ENCODE measurements at regions not wholly inside any gene's neighbourhood (a gene's known extent, or its start where the extent isn't known, plus 50 kb on each side); places are given as distances from the start of the nearest gene placed in this dataset.
"Not testable (repeated sequence)": the region's sequence is repeated elsewhere in the genome, so short reads cannot be mapped to it uniquely, and the experiment has no call there.

DNA sequence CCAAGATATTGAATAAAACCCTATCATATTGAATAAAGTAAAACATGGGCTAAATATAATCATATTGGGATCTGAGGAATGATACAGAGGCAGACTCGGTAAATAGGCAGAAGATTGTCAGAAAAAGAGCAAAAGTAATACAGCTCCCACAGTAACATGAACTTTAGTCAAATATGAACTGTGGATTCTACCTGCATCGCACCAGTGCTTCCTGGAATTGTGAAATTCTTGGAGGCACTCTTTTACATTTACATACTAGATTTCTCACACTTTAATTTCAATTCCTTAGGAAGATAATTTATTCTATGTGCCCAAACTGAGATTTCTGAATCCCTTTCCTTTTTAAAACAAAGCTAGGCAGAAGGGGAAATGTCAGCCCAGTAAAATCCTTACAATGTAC lies 325.1 kb upstream of the SLC39A10 start:
- Histone ChIP-seq H3K4me3 (ENCODE audit: low read depth, low read length) (no peak overlapping the region), H3K27ac (no peak overlapping the region), H3K9me3 (ENCODE audit: severe bottlenecking) (no peaks in the 10 kb centered on the region), H3K27me3 (ENCODE audit: insufficient read depth, low read depth, severe bottlenecking) (no peaks in the 10 kb centered on the region), H3K36me3 (no peaks in the 10 kb centered on the region)
- TF ChIP-seq, protein P1, sequence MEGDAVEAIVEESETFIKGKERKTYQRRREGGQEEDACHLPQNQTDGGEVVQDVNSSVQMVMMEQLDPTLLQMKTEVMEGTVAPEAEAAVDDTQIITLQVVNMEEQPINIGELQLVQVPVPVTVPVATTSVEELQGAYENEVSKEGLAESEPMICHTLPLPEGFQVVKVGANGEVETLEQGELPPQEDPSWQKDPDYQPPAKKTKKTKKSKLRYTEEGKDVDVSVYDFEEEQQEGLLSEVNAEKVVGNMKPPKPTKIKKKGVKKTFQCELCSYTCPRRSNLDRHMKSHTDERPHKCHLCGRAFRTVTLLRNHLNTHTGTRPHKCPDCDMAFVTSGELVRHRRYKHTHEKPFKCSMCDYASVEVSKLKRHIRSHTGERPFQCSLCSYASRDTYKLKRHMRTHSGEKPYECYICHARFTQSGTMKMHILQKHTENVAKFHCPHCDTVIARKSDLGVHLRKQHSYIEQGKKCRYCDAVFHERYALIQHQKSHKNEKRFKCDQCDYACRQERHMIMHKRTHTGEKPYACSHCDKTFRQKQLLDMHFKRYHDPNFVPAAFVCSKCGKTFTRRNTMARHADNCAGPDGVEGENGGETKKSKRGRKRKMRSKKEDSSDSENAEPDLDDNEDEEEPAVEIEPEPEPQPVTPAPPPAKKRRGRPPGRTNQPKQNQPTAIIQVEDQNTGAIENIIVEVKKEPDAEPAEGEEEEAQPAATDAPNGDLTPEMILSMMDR (IDR thresholded peaks at IDR 0.05; ENCODE audit: low read depth, low read length), result no peak
- DNase-seq, result no peak

DNA sequence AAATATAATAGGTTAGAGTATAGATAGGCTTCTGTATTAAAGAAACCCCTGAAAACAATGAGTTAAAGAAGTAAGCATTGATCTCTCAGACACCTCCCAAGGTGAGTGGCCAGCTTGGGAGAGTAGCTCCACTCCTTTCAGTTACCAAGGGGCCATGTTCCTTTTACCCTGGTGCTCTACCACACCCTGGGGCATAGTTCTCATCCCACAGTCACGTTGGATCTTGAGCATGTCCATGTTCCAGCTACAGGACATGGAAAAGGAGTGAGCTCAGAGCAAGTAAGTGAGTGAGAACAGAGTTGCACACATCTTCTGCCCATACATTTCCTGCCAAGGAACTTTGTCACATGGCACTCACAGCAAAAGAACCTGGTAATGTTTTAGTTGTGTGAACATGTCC lies 325.9 kb upstream of the SLC39A10 start:
- Histone ChIP-seq H3K27ac (no peak overlapping the region), H3K9me3 (ENCODE audit: severe bottlenecking) (no peaks in the 10 kb centered on the region), H3K4me3 (ENCODE audit: low read depth, low read length) (no peak overlapping the region), H3K27me3 (ENCODE audit: insufficient read depth, low read depth, severe bottlenecking) (no peaks in the 10 kb centered on the region), H3K36me3 (no peaks in the 10 kb centered on the region)
- TF ChIP-seq, protein P1 (IDR thresholded peaks at IDR 0.05; ENCODE audit: low read depth, low read length), result no peak
- no peak for DNase-seq

DNA sequence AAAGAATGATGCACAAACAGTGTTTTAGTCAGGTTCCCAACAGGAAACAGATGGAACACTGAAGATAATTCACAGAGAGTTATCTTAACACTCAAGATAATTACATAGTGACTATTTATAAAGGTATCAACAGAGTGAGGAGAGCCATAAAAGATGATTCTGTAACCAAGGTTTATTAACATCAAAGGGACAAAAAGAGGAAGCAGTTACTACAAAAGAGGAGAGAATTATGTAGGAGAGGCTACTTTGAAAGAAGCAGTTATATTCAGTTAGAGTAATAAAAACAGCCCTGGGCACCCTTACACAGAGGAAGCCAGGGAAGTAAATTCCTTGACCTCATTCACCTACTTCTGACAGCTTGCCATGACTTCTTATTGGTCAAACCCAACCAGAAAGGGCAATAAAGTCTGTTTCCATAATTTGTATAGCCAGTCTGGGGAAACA lies 326.5 kb upstream of the SLC39A10 start:
- H3K27me3 ChIP-seq (ENCODE audit: insufficient read depth, low read depth, severe bottlenecking), result no peaks in the 10 kb centered on the region
- H3K9me3 ChIP-seq (ENCODE audit: severe bottlenecking), result no peaks in the 10 kb centered on the region
- H3K27ac ChIP-seq, result 0 out of 2 replicates have a peak overlapping the region, but pooled peaks have one; percentile 1
- no peak for DNase-seq
- H3K4me3 ChIP-seq (ENCODE audit: low read depth, low read length), result no peak overlapping the region
- TF ChIP-seq, protein P1 (IDR thresholded peaks at IDR 0.05; ENCODE audit: low read depth, low read length), result no peak
- no peaks in the 10 kb centered on the region for H3K36me3 ChIP-seq

DNA sequence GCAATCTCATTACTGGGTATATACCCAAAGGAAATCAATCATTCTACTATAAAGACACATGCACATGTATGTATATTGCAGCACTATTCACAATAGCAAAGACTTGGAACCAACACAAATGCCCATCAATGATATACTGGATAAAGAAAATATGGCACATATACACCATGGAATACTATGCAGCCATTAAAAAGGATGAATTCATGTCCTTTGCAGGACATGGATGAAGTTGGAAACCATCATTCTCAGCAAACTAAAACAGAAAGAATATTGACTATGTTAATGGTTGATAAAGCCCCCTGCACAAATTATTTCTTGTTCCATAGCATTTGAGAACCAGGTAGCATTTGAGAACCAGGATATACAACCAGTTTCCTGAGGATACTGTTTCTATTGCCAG lies 327.2 kb upstream of the SLC39A10 start:
- not testable (repeated sequence) for H3K4me3 ChIP-seq (ENCODE audit: low read depth, low read length); H3K27ac ChIP-seq; H3K36me3 ChIP-seq; H3K9me3 ChIP-seq (ENCODE audit: severe bottlenecking); H3K27me3 ChIP-seq (ENCODE audit: insufficient read depth, low read depth, severe bottlenecking); DNase-seq

DNA sequence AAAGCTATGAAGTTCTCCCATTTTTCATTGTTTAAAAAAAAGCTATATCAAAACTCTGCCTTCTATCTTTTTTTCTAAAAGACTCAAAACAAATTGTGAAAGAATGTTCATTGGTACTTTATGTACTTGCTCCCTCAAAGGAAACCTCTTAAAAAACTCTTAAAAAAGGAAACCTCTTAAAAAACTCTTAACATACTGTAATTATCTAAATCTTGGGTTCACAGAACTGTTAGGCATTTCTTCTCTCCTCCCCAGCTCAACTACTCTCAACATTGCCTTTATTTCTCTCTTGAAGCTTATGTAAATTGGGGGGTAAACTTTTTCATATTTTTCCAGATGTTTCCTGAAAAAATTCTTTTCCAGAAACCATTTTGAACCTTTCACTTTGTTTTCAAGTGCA lies 330.5 kb upstream of the SLC39A10 start:
- no peak overlapping the region for H3K4me3 ChIP-seq (ENCODE audit: low read depth, low read length)
- TF ChIP-seq, protein P1 (IDR thresholded peaks at IDR 0.05; ENCODE audit: low read depth, low read length), result no peak
- H3K27me3 ChIP-seq (ENCODE audit: insufficient read depth, low read depth, severe bottlenecking), result no peaks in the 10 kb centered on the region
- no peaks in the 10 kb centered on the region for H3K9me3 ChIP-seq (ENCODE audit: severe bottlenecking)
- no peaks in the 10 kb centered on the region for H3K36me3 ChIP-seq
- H3K27ac ChIP-seq, result no peak overlapping the region
- no peak for DNase-seq

DNA sequence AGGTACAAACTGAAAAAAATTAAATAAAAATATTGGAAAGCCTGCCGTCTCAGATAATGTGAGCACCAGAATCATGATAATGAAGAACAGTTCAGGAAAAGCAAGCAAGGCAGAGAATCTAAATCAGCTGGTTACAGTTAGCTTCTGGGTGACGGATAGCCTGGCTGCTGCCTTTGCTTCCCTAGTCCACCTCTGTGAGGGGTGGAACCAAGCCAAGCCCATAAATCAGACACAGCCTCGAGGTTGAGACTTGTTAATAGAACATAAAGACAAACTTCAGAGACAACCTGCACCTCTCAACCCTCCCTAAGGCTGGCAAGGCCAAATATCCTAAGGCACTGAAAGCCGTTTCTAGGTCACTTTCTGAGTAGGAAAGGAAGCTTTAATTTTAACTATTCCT lies 334.7 kb upstream of the SLC39A10 start:
- Histone ChIP-seq H3K4me3 (ENCODE audit: low read depth, low read length) (no peak overlapping the region), H3K36me3 (no peaks in the 10 kb centered on the region), H3K27me3 (ENCODE audit: insufficient read depth, low read depth, severe bottlenecking) (no peaks in the 10 kb centered on the region), H3K9me3 (ENCODE audit: severe bottlenecking) (no peaks in the 10 kb centered on the region), H3K27ac (no peak overlapping the region)
- DNase-seq, result no peak
- TF ChIP-seq, protein P1 (IDR thresholded peaks at IDR 0.05; ENCODE audit: low read depth, low read length), result no peak

Measured in WERI-Rb-1 (cell line).